NCI-H2081 (cell line): ENCODE measurements at regions not wholly inside any gene's neighbourhood (a gene's known extent, or its start where the extent isn't known, plus 50 kb on each side); places are given as distances from the start of the nearest gene placed in this dataset.
A peak's percentile ranks its signal among the peaks of the same experiment; 100 is the strongest.
"Not testable (repeated sequence)": the region's sequence is repeated elsewhere in the genome, so short reads cannot be mapped to it uniquely, and the experiment has no call there.

Experiments
- DNase-seq, 2 experiments: peaks; one replicate each; lab custom pipeline; 2025; lab: John Stamatoyannopoulos, UW

DNA sequence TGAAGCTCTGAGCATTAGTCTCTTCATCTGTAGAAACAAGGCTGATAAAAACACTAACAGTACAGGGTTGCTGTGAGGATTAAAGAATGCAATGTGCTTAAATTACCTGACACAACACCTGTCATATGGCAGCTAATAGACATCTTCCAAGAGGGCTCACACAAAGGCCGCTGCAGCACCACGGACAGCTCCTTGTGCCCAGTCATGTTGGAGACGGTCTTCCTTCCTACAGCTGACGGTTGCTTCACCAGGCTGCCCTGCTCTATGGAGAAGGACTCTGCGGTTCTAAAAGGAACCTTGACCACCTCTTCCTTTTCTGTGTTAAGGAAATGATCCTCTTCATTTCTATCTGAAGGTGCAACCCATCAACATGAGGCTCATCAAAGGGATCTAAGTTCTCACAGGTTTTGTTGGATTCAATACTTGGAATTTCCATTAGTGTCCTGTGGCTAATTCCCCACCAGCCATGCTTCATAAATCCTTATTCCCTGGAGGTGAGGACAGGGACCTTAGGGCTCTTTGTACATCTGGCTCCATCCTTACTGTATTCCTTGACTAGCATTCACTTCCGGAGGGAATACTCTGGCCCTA, 138.9 kb upstream of the CES5A start:
- no peak for DNase-seq

DNA sequence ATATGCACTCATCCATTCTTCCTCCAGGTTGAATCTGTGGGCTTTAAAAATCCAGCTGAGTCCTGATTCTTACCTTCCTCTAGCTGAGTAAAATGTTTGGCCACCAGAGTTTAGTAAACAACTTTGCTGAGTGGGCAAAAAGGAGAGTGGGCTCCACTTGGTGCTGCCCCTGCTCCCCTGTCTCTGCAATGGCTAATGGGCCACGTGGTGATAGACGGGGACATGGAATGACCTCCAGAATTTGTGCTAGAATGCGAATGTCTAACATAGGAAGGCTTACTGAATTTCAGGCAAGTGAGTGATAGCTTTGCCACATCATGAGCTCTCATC, 137.3 kb upstream of the CES5A start:
- DNase-seq = no peak

DNA sequence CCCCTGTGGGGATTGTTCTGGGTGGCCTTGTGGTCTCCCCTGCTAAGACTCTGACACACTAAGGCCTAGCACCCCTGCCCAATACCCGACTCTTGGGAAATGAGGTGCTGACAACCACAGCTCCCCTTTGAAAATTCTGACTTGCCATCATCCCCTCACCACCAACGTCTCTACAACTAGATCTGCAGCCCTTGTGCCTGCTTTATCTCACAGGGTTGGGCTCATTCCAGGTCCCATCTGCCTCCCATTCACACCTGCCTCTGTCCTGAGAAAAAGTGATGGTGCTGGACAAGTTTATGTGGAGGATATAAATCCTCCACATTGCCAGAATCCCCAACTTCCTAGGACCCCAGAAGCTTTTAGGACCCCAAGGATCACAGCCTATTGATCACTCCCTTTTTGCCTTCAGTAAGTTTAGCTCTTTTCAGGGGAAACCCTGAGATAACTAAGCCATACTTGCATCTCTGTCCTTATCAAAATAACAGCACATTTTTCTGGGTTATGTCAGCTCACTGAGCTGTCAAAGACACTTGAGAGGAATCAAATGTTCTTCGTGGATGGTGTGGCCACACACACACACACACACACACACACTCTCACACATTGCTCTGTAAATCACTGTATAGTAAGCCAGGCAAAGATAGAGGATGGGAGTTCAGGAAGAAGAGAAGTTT, 136.8 kb upstream of the CES5A start:
- DNase-seq = no peak

DNA sequence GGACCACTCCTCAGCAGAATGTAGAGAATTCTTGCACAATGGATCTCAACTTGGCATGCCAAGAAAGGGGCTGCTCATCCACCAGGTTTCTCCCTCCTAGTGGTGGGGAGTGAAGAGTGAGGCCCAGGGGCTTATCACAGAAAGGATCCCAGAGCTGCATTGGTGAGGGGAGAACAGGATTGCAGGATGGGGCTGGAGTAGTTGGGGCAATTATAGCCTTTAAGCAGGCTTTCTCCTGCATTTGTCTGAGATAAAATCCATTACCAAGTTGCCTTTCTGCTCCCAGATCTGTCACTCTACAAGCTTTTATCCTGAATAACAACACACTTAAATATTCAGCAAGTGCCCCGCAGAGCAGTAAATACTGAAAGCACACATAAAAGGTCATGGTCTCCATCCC, 130.8 kb upstream of the CES5A start:
- DNase-seq = no peak

DNA sequence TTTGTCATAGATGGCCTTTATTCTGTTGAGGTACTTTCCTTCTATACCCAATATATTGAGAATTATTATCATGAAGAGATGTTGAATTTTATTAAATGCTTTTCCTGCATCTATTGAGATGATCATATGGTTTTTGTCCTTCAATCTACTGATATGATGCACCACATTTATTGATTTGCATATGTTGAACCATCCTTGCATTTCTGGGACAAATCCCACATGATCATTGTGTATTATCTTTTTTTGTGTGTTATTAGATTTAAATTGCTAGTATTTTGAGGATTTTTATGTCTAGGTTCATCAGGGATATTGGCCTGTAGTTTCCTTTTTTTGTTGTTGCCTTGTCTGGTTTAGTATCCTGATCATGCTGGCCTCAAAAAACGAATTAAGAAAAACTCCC, 124.5 kb upstream of the CES5A start:
- no peak for DNase-seq

DNA sequence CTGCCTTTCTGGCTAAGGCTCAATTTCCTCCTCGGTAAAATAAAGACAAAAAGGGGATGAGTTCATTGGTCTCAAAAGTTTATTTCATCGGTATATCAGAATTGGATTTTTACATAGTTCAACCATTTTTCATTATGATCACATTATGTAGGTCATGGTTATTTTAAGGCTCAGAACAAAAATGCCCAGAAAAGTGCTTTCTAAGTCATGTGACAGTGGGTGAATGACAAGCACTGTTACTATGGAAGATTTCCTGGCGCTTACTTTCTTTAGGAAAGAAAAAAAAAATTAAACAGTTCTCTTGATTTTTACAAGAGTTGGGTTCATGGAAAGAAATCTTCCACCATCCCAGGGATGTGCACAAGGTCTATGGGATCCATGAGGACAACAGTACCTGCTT, 117.9 kb upstream of the CES5A start:
- DNase-seq = no peak

DNA sequence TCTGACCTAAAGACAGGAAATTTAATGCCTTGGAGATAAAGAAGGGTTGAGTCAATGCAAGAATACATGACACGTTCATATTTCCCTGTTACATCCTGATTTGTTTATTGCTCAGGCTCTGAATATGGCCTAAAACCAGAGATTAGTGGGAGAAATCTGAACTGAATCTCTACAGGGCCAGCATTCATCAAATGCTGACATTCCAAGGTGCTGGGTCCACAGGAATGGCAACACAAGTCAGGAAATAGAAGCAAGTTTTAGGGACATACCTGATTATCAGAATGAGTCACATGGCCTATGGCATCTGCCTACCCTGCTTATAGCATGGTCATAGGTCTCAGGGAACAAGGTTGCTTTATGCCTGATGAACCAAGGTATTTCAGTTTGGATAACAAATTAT, 117.4 kb upstream of the CES5A start:
- no peak for DNase-seq

DNA sequence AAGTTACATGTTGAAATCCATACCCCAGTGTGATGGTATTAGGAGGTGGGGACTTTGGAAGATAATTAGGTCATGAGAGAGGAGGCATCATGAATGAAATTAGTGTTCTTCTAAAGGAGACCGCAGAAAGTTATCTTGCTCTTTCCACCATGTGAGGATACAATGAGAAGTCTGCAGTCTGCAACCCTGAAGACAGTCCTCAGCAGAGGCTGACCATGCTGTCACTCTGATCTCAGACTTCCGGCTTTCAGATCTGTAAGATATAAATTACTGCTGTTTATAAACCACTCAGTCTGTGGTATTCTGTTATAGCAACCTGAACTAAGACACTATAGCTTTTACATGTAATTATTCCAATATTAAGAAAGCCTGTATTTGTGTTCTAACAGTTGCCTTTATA, 116.7 kb upstream of the CES5A start:
- no peak for DNase-seq

DNA sequence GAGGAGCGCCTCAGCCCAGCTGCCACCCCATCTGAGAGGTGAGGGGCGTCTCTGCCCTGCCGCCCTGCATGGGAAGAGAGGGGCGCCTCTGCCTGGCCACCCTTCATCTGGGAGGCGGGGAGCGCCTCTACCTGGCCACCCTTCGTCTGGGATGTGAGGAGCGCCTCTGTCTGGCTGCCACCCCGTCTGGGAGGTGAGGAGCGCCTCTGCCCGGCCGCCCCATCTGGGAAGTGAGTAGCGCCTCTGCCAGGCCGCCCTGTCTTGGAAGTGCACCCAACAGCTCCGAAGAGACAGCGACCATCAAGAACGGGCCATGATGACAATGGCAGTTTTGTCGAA, 114.4 kb upstream of the CES5A start:
- no peak for DNase-seq

DNA sequence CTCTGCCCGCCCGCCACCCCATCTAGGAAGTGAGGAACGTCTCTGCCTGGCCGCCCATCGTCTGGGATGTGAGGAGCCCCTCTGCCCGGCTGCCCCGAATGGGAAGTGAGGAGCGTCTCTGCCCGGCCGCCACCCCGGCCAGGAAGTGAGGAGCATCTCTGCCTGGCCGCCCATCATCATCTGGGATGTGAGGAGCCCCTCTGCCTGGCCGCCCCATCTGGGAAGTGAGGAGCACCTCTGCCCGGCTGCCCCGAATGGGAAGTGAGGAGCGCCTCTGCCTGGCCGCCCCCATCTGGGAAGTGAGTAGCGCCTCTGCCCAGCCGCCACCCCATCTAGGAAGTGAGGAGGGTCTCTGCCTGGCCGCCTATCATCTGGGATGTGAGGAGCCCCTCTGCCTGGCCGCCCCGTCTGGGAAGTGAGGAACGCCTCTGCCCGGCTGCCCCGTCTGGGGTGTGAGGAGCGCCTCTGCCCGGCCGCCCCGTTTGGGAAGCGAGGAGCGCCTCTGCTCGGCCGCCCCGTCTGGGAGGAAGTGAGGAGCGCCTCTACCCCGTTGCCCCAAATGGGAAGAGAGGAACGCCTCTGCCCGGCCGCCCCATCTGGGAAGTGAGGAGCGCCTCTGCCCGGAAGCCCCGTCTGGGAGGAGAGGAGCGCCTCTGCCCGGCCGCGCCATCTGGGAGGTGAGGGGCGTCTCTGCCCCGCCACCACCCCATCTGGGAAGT, 113.8 kb upstream of the CES5A start:
- DNase-seq = not testable (repeated sequence)

DNA sequence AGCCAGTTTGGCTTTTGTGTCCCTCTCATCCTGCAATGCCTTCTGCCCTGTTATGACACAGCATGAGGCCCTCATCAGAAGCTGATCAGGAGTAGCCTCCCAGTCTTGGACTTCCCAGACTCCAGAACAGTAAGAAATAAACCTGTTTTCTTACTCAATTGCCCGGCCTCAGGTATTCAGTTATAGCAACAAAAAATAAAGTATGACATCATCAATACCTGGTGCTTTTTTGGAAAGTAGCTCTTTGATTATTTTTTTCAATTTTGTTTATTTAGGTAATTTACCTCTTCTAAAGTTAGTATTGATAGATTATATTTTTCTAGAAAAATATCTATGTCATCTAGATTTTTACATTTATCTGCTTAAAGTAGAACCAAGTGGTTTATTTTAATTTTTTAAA, 112.8 kb upstream of the CES5A start:
- no peak for DNase-seq

DNA sequence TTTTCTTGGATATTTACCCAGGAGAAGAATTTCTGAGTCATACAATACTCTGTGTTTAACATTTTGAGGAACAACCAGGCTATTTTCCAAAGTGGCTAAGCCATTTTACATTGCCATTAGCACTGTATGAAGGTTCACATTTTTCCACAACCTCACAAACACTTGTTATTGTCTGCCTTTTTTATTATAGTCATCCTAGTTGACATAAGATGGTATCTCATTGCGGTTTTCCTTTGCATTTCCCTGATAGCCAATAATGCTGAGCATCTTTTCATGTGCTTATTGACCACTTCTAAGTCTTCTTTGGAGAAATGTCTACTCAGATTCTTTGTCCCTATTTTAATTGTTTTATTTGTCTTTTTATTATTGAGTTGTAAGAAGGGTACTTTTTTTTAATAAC, 107.4 kb upstream of the CES5A start:
- DNase-seq = no peak

DNA sequence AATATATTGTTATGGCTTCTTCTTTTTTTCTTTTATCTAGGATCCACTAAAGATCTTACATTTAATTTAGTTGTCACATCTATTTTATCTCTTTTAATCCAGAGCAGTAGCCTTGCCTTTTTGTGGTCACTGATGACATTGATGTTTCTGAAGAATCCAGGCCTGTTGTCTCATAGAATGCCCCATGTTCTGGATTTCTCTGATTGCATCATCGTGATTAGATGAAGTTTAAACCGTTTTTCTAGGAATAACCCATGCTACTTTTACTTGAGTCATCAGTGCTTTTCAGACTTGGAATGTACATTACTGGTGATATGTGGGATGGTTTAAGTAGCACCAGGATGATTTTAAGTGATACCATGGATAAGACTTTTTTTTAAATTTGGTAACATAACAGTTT, 106.4 kb upstream of the CES5A start:
- no peak for DNase-seq

DNA sequence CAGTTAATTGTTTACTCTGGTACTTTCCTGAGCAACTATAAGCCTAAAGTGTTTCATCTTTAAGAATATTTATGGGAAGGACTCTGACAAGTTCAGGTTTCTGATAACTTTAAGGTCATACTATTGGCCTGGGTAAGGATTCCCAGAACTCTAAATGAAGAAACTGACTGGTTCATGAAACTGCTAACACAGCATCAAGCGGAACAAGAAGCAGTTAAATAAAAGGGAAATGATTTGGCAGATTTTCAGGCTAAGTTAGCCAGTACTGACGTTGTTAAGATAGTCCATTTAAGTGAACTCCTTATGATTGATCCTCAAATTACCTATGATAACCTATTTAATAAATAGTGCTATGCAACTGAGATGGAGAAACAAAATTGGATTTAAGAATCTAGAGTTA, 101.6 kb upstream of the CES5A start:
- DNase-seq = no peak

DNA sequence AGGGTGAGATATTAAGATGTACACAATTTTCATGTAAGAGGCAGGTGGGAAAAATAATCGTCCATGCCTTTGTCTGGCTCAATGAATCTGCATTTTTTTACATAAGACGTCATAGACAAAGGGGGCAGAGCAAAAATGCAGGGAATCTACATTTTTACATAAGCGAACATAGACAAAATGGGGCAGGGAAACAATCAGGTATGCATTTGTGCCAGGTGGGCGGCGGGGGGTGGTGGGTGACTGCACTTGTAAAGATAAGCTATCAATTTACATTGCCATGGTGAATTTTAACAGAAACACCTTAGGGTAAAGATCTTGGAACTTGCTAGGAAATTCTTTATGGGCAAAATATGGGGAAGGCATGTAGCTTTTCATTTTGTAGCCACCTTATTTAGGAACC, 96.3 kb upstream of the CES5A start:
- no peak for DNase-seq

DNA sequence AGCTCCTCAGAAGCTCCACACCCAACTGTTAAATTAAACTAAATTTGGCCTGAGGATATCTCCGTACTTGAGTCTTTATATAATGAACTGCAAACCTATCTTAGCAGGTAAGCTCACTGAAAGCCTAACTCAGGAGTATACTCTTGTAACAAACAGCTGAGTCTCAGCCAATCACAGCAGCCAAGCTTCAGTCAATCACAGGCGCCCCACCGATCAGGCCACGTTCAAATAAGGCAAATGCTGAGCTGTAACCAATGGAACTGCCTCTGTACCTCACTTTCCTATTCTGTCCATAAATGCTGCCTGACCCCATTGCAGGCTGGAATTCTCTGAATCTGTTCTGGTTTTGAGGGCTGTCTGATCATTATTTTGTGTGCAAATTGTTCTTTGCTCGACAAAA, 93.0 kb upstream of the CES5A start:
- DNase-seq = no peak

DNA sequence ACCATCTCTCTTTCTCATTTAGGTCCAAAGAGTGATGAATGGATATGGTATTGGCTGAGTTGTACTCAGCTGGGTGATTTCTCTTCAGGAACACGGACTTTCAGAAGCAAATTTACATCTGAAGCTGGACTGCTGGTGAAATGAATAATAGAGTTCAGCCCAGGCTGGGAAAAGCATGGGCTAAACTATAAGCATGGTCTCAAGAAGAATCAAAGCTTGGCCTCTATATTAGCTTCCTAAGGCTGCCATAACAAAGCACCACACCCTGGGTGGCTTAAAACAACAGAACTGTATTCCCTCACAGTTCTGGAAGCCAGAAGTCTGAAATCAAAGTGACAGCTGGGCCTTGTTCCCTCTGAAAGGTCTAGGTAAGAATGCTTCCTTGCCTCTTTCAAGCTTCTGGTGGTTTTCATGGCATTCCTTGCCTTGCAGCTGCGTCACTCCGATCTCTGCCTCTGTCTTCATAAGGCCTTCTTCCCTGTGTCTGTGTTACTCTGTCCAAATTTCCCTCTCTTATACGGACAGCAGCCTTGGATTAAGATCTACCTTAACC, 89.8 kb upstream of the CES5A start:
- no peak for DNase-seq

DNA sequence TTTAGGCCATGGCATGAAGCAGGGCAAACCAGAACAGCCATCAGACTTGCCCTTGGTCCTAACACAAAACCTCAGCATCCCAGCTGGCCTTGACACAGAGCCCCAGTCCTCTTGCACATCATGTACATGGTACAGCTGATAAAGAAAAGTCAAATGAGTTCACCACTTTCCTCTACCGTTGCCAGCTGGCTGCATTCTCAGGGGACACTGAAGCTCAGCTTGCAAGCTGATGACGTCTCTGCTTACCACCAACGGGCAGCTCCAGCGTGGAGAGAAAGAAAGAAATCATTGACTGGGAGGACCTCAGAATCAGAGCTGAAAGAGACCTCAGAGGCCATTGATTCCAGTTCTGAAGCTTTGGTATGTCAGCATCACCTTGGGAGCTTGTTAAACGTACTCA, 80.7 kb upstream of the CES5A start:
- DNase-seq = no peak

DNA sequence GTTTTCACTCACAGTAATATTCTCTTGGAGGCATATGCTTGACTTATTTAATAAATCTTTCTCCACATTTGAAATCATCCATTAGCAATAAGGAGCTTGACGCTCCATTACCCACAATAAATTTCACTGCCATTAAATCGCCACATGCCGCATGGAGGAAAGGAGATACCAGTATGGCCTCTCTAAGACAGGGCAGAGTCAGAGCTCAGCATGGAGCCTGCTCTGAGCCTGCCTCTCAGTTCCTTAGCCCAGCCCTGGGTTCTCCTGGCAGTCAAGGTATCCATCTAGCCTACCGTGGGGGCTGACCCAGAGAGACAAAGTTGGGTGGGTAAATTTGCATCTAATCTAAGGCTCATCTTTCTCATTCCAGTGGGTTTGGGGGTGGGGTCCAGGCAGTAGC, 80.3 kb upstream of the CES5A start:
- no peak for DNase-seq

DNA sequence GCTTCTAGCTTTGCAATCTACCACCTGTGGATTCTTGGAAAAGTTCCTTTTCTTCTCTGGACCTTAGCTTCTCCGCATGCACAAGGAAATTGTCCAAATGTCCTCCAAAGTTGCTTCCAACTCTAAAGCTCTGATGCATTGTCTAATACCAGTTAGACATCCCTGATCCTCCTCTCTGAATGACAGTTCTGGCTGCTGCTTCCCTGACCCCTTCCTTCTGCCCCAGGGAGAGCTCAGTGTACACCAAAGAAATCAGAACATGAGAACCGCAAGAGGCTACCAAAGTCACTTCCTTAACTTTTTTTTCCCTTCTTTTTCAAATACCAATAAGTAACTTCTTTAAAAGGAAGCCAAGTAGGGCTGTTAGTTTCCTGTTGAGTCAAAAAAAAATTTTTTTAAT, 79.7 kb upstream of the CES5A start:
- no peak for DNase-seq

DNA sequence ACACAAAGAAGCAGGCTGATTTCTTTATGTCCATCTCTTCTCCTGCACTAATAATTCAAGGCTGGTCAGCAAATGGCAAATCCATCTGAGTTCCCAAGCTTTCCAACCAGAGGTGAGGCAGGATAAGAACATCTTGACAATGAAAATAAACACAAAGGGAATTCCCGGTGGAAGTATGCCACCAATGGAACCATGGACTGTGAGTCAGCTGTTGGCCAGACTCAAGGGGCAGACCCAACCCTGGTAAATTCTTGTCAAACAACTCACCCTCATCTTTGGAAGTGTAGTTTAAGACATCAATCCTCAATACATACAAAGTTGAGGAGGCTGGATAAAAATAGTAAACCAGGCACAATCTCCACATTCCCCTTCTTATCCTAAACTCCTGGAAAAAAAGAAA, 74.3 kb upstream of the CES5A start:
- DNase-seq = no peak

DNA sequence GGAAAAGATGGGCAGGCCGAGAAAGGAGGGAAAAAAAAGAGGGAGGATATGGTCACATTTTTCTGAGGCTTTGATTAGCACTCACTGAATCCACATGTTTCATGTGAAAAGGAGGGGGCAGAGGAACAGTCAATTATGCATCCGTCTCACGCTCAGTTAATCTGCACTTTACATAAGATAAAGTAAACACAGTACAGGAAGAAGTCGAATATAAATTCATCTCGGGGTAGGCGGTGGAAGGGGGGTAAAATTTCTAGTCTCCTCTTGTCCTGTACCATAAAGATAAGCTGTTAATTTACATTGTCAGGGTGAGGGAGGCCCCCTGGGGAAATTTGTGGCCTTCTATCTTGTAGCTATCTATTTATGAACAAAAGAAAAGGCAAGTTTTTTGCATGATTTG, 73.1 kb upstream of the CES5A start:
- DNase-seq = peak; percentile 1 to 47

DNA sequence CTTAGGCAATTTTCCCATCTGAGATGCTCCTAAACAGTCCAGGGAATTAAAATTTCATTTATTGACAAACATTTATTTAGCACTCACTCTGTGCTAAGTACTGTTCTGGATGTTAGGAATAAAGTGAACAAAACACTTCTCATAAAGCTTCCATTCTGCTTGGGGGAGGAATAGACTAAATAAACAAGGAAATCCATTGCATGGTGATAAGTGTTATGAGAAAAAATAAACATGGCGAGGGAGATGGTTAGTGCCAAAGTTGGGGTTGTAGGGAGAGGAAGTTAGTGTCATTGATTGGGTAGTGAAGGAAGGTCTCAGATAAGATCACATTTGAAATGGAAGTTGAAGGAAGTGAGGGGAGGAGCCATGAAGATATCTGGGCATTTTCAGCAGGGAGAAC, 72.2 kb upstream of the CES5A start:
- DNase-seq = no peak

DNA sequence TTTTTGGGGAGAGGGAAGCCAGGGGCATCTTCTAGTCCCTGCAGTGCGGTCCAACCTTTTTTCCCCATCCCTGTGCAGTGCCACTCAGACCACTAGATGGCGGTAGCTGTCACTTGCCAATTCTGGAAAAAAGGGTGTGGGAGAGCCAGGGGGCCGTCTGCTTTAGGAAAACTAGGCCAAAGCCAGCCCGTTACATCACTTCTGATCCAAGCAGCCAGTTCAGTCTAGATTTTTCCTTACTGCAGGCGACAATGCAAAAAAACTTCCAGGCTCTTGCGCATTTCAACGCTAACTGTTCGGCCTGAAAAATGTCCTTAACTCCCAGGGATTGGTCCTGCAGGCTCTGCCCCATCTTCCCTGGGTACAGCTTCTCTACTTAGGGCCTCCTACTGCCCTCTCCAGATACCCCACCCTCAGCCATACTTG, 69.2 kb upstream of the CES5A start:
- peak; percentile 39 to 51 for DNase-seq
